ENCODE measurements at regions not wholly inside any gene's neighbourhood (a gene's known extent, or its start where the extent isn't known, plus 50 kb on each side); places are given as distances from the start of the nearest gene placed in this dataset.

GRCh38 chr4:125676583-125676982, 361.8 kb downstream of the FAT4 start:
- DNase-seq (ENCODE audit: low spot score), result no peak
- H3K27ac ChIP-seq, result no peak overlapping the region
- CTCF ChIA-PET, result no interaction called here
- TF ChIP-seq CTCF (conservative IDR thresholded peaks at IDR 0.05; ENCODE audit: low read depth), result no peak
- POLR2A ChIA-PET (ENCODE audit: low non-redundant PET), result no interaction called here

GRCh38 chr4:125677665-125678307, 363.0 kb downstream of the FAT4 start:
- DNase-seq (ENCODE audit: low spot score), result no peak
- CTCF ChIA-PET, result no interaction called here
- no peak for TF ChIP-seq CTCF (conservative IDR thresholded peaks at IDR 0.05; ENCODE audit: low read depth)
- POLR2A ChIA-PET (ENCODE audit: low non-redundant PET), result no interaction called here
- no peak overlapping the region for H3K27ac ChIP-seq

- no peak for DNase-seq (ENCODE audit: low spot score)
- POLR2A ChIA-PET (ENCODE audit: low non-redundant PET), result no interaction called here
- TF ChIP-seq CTCF (conservative IDR thresholded peaks at IDR 0.05; ENCODE audit: low read depth), result no peak
- H3K27ac ChIP-seq, result no peak overlapping the region
- CTCF ChIA-PET, result no interaction called here
Observed at GRCh38 chr4:125679989-125680388, 365.2 kb downstream of the FAT4 start.

- CTCF ChIA-PET, result no interaction called here
- no peak overlapping the region for H3K27ac ChIP-seq
- POLR2A ChIA-PET (ENCODE audit: low non-redundant PET), result no interaction called here
- DNase-seq (ENCODE audit: low spot score), result no peak
- TF ChIP-seq CTCF (conservative IDR thresholded peaks at IDR 0.05; ENCODE audit: low read depth), result no peak
Observed at GRCh38 chr4:125681240-125681639, 366.5 kb downstream of the FAT4 start.

- POLR2A ChIA-PET (ENCODE audit: low non-redundant PET), result no interaction called here
- no peak for TF ChIP-seq CTCF (conservative IDR thresholded peaks at IDR 0.05; ENCODE audit: low read depth)
- CTCF ChIA-PET, result no interaction called here
- no peak overlapping the region for H3K27ac ChIP-seq
- DNase-seq (ENCODE audit: low spot score), result no peak
Observed at GRCh38 chr4:125682730-125683129, 368.0 kb downstream of the FAT4 start.

GRCh38 chr4:125688841-125689240, 374.1 kb downstream of the FAT4 start:
- DNase-seq (ENCODE audit: low spot score), result no peak
- CTCF ChIA-PET, result no interaction called here
- POLR2A ChIA-PET (ENCODE audit: low non-redundant PET), result no interaction called here
- no peak for TF ChIP-seq CTCF (conservative IDR thresholded peaks at IDR 0.05; ENCODE audit: low read depth)
- H3K27ac ChIP-seq, result no peak overlapping the region

GRCh38 chr4:125689805-125690204, 375.1 kb downstream of the FAT4 start:
- DNase-seq (ENCODE audit: low spot score), result no peak
- ChIA-PET POLR2A (ENCODE audit: low non-redundant PET) (no interaction called here), CTCF (no interaction called here)
- H3K27ac ChIP-seq, result no peak overlapping the region
- no peak for TF ChIP-seq CTCF (conservative IDR thresholded peaks at IDR 0.05; ENCODE audit: low read depth)

All from RWPE1 (cell line).